BJ (cell line): ENCODE measurements at regions not wholly inside any gene's neighbourhood (a gene's known extent, or its start where the extent isn't known, plus 50 kb on each side); places are given as distances from the start of the nearest gene placed in this dataset.

Source experiments
- CTCF ChIA-PET: fragments of 350-600 bp; formaldehyde crosslinking; extraction: SDS; loops from one replicate; lab custom pipeline; 2021; ENCODE audit warnings: antibody characterized with exemption, inconsistent platforms; lab: Yijun Ruan, JAX
- POLR2A ChIA-PET: fragments of 300-600 bp; sonication (Branson Sonifier 250); formaldehyde crosslinking; extraction: SDS; loops from one replicate; lab custom pipeline; 2021; ENCODE audit warnings: antibody characterized with exemption; lab: Charles Lee
- DNase-seq: peaks from one replicate; pipeline ENCODE4 v3.0.0-alpha.2; 2011; ENCODE audit warnings: low read depth
- H3K27me3 ChIP-seq: 2 replicates; pipeline ENCODE4 v1.6.0; 2011; ENCODE audit warnings: low read length; ENCODE audit not compliant: control insufficient read depth, insufficient read depth
- H3K36me3 ChIP-seq: 2 replicates; pipeline ENCODE4 v1.5.1; 2011; ENCODE audit warnings: low read length; ENCODE audit not compliant: control insufficient read depth, insufficient read depth
- H3K4me3 ChIP-seq: 2 replicates; pipeline ENCODE4 v1.5.1; 2011; ENCODE audit warnings: low read depth, mild to moderate bottlenecking, control low read depth, low read length
- CTCF ChIP-seq: IDR thresholded peaks from 2 replicates; pipeline ENCODE4 v1.5.1; 2011; ENCODE audit warnings: low read depth, mild to moderate bottlenecking, control low read depth, inconsistent platforms, low read length, moderate library complexity; ENCODE audit not compliant: insufficient read depth

GRCh38 chr2:150783896-150784295, 296.4 kb upstream of the RND3 start:
- Histone ChIP-seq H3K36me3 (no peaks in the 10 kb centered on the region), H3K27me3 (no peaks in the 10 kb centered on the region), H3K4me3 (no peak overlapping the region)
- ChIA-PET POLR2A (no interaction called here), CTCF (no interaction called here)
- no peak for DNase-seq
- TF ChIP-seq CTCF, result no peak

GRCh38 chr2:150783015-150783414, 295.5 kb upstream of the RND3 start:
- H3K36me3 ChIP-seq, result no peaks in the 10 kb centered on the region
- no peak for TF ChIP-seq CTCF
- no peaks in the 10 kb centered on the region for H3K27me3 ChIP-seq
- ChIA-PET CTCF (no interaction called here), POLR2A (no interaction called here)
- no peak overlapping the region for H3K4me3 ChIP-seq
- DNase-seq, result no peak

- Histone ChIP-seq H3K4me3 (no peak overlapping the region), H3K27me3 (no peaks in the 10 kb centered on the region), H3K36me3 (no peaks in the 10 kb centered on the region)
- no peak for TF ChIP-seq CTCF
- DNase-seq, result no peak
- CTCF ChIA-PET, result no interaction called here
- POLR2A ChIA-PET, result no interaction called here
Observed at GRCh38 chr2:150782613-150783012, 295.1 kb upstream of the RND3 start.

- H3K4me3 ChIP-seq, result no peak overlapping the region
- no peak for DNase-seq
- H3K27me3 ChIP-seq, result no peaks in the 10 kb centered on the region
- CTCF ChIA-PET, result no interaction called here
- no peaks in the 10 kb centered on the region for H3K36me3 ChIP-seq
- POLR2A ChIA-PET, result interaction anchor here (0.6 kb wide), 1 partner anchor 137 kb away, joined by 3 read pairs; no protein-coding TSS in a partner anchor
- TF ChIP-seq CTCF, result no peak
Observed at GRCh38 chr2:150781142-150781541, 293.7 kb upstream of the RND3 start.

GRCh38 chr2:150778828-150779227, 291.4 kb upstream of the RND3 start:
- no peak overlapping the region for H3K4me3 ChIP-seq
- H3K36me3 ChIP-seq, result no peaks in the 10 kb centered on the region
- POLR2A ChIA-PET, result no interaction called here
- TF ChIP-seq CTCF, result no peak
- no peaks in the 10 kb centered on the region for H3K27me3 ChIP-seq
- CTCF ChIA-PET, result no interaction called here
- DNase-seq, result no peak
